GM23338 (cell line): ENCODE measurements at regions not wholly inside any gene's neighbourhood (a gene's known extent, or its start where the extent isn't known, plus 50 kb on each side); places are given as distances from the start of the nearest gene placed in this dataset.

Experiments used
- ATAC-seq: fragments of 200-7000 bp; cut with Tn5 transposase; 3 replicates; pipeline ENCODE4 v1.9.1; 2020
- DNase-seq: peaks from one replicate; pipeline ENCODE4 v3.0.0-alpha.2; 2015; ENCODE audit warnings: low spot score
- H2AFZ ChIP-seq: fragments of 200-600 bp; sonication (generic); 2 replicates; pipeline ENCODE4 v1.8.0; 2016; ENCODE audit warnings: antibody characterized with exemption, mild to moderate bottlenecking, moderate library complexity
- H3F3A ChIP-seq: fragments of 200-600 bp; sonication (generic); replicated peaks from 2 replicates; pipeline ENCODE4 v1.8.0; 2017; ENCODE audit warnings: antibody characterized with exemption, mixed run types, low read depth
- H3K27ac ChIP-seq: fragments of 200-600 bp; sonication (generic); 2 replicates; pipeline ENCODE4 v1.6.1; 2016; ENCODE audit warnings: low read depth
- H3K27me3 ChIP-seq: fragments of 200-600 bp; sonication (generic); 2 replicates; pipeline ENCODE4 v1.8.0; 2016; ENCODE audit warnings: mild to moderate bottlenecking, mixed run types, moderate library complexity; ENCODE audit not compliant: insufficient read depth
- H3K36me3 ChIP-seq: fragments of 200-600 bp; sonication (generic); 2 replicates; pipeline ENCODE4 v1.8.0; 2016; ENCODE audit warnings: mild to moderate bottlenecking; ENCODE audit not compliant: insufficient read depth
- H3K4me1 ChIP-seq: fragments of 200-600 bp; sonication (generic); 2 replicates; pipeline ENCODE4 v1.8.0; 2016; ENCODE audit warnings: mild to moderate bottlenecking, moderate library complexity; ENCODE audit not compliant: insufficient read depth
- H3K4me2 ChIP-seq: fragments of 200-600 bp; sonication (generic); 2 replicates; pipeline ENCODE4 v1.7.1; 2017; ENCODE audit warnings: mixed run types
- H3K4me3 ChIP-seq: fragments of 200-600 bp; sonication (generic); 2 replicates; pipeline ENCODE4 v1.6.1; 2016; ENCODE audit warnings: mixed run types
- H3K79me2 ChIP-seq: fragments of 200-600 bp; sonication (generic); replicated peaks from 2 replicates; pipeline ENCODE4 v1.8.0; 2017; ENCODE audit warnings: mild to moderate bottlenecking; ENCODE audit not compliant: insufficient read depth
- H3K9me2 ChIP-seq: fragments of 200-600 bp; sonication (generic); 2 replicates; pipeline ENCODE4 v1.8.0; 2017; ENCODE audit not compliant: insufficient read depth
- H4K20me1 ChIP-seq: fragments of 200-600 bp; sonication (generic); replicated peaks from 2 replicates; pipeline ENCODE4 v1.8.0; 2017; ENCODE audit warnings: mild to moderate bottlenecking; ENCODE audit not compliant: insufficient read depth
- H3K27ac Mint-ChIP-seq: 2 replicates; pipeline ENCODE4 v1.8.0; 2020; ENCODE audit warnings: inconsistent platforms, mild to moderate bottlenecking, moderate library complexity, mixed read lengths
- H3K27me3 Mint-ChIP-seq: 3 replicates; pipeline ENCODE4 v1.8.0; 2022; ENCODE audit warnings: low read depth, mild to moderate bottlenecking, moderate library complexity, mixed read lengths, inconsistent platforms; ENCODE audit not compliant: insufficient read depth, poor library complexity
- H3K36me3 Mint-ChIP-seq: 3 replicates; pipeline ENCODE4 v1.8.0; 2021; ENCODE audit warnings: low read depth, mild to moderate bottlenecking, inconsistent platforms, moderate library complexity, mixed read lengths
- H3K4me1 Mint-ChIP-seq: 3 replicates; pipeline ENCODE4 v1.8.0; 2020; ENCODE audit warnings: mild to moderate bottlenecking, inconsistent platforms, mixed read lengths
- H3K4me3 Mint-ChIP-seq: 3 replicates; pipeline ENCODE4 v1.8.0; 2021; ENCODE audit warnings: moderate library complexity, mild to moderate bottlenecking, inconsistent platforms, mixed read lengths
- H3K9me3 Mint-ChIP-seq: 3 replicates; pipeline ENCODE4 v1.8.0; 2020; ENCODE audit warnings: moderate library complexity, mild to moderate bottlenecking, inconsistent platforms, mixed read lengths
- EZH2 ChIP-seq: fragments of 200-600 bp; sonication (generic); IDR thresholded peaks from one replicate; pipeline ENCODE4 v1.8.0; 2017; ENCODE audit warnings: antibody characterized with exemption, mild to moderate bottlenecking, low read depth; ENCODE audit not compliant: unreplicated experiment
- EZH2phosphoT487 ChIP-seq: fragments of 200-600 bp; sonication (generic); IDR thresholded peaks from one replicate; pipeline ENCODE4 v1.8.1; 2018; ENCODE audit warnings: antibody characterized with exemption; ENCODE audit not compliant: unreplicated experiment
- JUNB ChIP-seq: IDR thresholded peaks from one replicate; pipeline ENCODE4 v1.6.1; 2016; ENCODE audit warnings: antibody characterized with exemption; ENCODE audit not compliant: unreplicated experiment
- NANOG ChIP-seq: IDR thresholded peaks from 2 replicates; pipeline ENCODE4 v1.6.1; 2016; ENCODE audit warnings: antibody characterized with exemption, borderline replicate concordance
- POLR2AphosphoS5 ChIP-seq: IDR thresholded peaks from 2 replicates; pipeline ENCODE4 v1.6.1; 2016; ENCODE audit warnings: antibody characterized with exemption, low read depth
- ZNF114 ChIP-seq: fragments of 250-450 bp; sonication (Bioruptor Pico); IDR thresholded peaks from 2 replicates; pipeline ENCODE4 v1.5.0; 2020; ENCODE audit warnings: mild to moderate bottlenecking, moderate library complexity
- TF ChIP-seq, protein P1 (sequence below), 2 experiments: fragments of 200-600 bp in 1 of 2; sonication (generic) in 1 of 2; conservative IDR thresholded peaks; 2 replicates each; pipeline versions ENCODE4 v1.5.1 to v1.6.1; 2016 to 2017; ENCODE audit warnings: antibody characterized with exemption in 2 of 2, low read depth in 2 of 2, mild to moderate bottlenecking in 2 of 2, moderate library complexity in 1 of 2
- TF ChIP-seq, protein P2 (sequence below): IDR thresholded peaks from 2 replicates; pipeline ENCODE4 v1.6.1; 2016; ENCODE audit warnings: antibody characterized with exemption
- TF ChIP-seq, protein P3 (sequence below): IDR thresholded peaks from one replicate; pipeline ENCODE4 v1.6.1; 2018; ENCODE audit warnings: antibody characterized with exemption; ENCODE audit not compliant: unreplicated experiment

DNA sequence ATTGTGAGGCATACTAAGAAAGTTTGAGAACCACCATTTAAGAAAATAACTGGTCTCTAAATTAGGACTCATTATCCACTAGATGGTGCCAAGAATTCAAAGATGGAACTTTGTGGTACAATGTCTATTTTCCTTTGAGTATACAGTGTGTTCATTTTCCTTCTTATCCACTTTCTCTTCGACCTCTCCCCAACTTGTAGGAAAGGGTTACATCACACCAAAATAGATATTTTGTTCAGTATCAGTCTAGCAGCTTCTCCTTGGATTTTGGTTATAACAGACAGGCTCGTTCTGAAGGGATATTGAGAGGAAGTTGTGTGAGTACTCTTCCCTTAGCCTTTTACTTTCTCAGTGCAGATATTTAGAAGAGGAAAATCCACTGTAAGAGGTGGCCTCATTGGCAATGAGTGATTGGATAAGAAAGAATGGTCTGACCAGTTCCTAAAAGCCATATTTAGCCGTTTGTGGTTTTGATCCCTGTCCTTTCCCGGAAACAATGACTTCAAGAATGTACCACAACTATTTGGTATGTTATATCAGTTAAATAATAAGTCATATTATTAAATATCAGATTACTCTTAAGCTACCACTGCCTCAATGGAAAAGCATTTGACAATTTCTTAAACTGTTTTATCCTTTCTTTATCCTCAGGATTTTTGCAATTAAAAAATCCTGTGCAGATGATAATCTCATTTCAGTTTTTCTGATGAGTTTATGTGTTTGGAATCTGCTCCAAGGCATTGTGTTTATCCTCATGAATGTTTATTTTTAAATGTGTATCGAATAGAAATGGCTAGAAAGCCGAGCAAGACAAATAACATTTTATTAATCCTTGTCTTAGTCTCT, 69.0 kb upstream of the GRAMD2B start:
- H3K4me3 ChIP-seq = no peak overlapping the region
- no peaks in the 10 kb centered on the region for H3K79me2 ChIP-seq
- no peaks in the 10 kb centered on the region for H3K27me3 ChIP-seq
- H3K36me3 Mint-ChIP-seq = no peaks in the 10 kb centered on the region
- H3K9me2 ChIP-seq = no peaks in the 10 kb centered on the region; the same call in 1 of the 2 replicates
- H2AFZ ChIP-seq = peak overlapping the region; percentile 9; the same call in 1 of the 2 replicates
- H3K4me1 ChIP-seq = peaks cover 7% of the 10 kb centered on the region
- ATAC-seq = no peak
- H3K27ac Mint-ChIP-seq = peak overlapping the region; percentile 3; the same call in 1 of the 2 replicates
- H3K9me3 Mint-ChIP-seq = no peaks in the 10 kb centered on the region
- H4K20me1 ChIP-seq = no peaks in the 10 kb centered on the region
- no peak overlapping the region for H3K4me3 Mint-ChIP-seq
- no peak overlapping the region for H3K27ac ChIP-seq
- H3K36me3 ChIP-seq = no peaks in the 10 kb centered on the region
- peak; percentile 45 for DNase-seq
- no peaks in the 10 kb centered on the region for H3K27me3 Mint-ChIP-seq
- no peaks in the 10 kb centered on the region for H3F3A ChIP-seq
- peaks cover 21% of the 10 kb centered on the region for H3K4me1 Mint-ChIP-seq
- TF ChIP-seq POLR2AphosphoS5 = no peak
- TF ChIP-seq, protein P1, sequence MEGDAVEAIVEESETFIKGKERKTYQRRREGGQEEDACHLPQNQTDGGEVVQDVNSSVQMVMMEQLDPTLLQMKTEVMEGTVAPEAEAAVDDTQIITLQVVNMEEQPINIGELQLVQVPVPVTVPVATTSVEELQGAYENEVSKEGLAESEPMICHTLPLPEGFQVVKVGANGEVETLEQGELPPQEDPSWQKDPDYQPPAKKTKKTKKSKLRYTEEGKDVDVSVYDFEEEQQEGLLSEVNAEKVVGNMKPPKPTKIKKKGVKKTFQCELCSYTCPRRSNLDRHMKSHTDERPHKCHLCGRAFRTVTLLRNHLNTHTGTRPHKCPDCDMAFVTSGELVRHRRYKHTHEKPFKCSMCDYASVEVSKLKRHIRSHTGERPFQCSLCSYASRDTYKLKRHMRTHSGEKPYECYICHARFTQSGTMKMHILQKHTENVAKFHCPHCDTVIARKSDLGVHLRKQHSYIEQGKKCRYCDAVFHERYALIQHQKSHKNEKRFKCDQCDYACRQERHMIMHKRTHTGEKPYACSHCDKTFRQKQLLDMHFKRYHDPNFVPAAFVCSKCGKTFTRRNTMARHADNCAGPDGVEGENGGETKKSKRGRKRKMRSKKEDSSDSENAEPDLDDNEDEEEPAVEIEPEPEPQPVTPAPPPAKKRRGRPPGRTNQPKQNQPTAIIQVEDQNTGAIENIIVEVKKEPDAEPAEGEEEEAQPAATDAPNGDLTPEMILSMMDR (conservative IDR thresholded peaks at IDR 0.05; ENCODE audit: low read depth in 2 of 2) = peak; percentile 61 to 69
- H3K4me2 ChIP-seq = no peak overlapping the region

DNA sequence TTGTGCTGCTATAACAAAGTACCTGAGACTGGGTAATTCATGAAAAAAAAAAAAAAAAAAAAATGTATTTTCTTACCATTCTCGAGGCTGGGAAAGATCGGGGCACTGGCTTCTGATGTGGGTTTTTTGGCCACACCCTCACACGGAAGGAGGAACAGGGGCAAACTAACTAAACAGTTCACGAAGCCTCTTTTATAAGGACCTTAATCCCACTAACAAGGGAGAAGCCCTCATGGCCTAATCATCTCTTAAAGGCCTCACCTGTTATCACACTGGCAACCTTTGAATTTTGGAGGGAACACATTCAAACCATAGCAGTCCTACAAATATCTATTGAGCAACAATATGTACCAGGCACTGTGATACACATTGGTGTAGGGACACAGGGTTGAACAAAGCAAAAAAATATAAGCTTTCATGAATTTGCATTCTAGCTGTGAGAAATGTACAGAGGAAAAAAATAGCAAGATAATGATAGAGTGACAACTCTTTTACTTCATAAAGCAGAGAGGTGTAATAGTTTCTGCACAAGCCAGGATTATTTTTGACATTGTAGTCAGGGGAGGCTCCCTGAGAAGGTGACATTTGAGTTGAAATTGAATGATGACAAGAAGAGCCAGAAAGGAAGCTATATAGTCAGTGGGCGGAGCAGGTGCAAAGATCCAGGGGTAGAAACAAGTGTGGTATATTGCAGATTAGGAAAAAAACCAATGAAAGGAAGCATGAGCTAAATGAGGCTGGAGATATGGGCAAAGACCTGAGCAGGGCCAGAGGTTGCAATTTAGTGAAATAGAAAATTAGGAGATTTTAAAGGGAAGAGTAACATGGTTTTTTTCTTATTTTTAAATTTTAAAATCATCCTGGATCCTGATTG, 68.1 kb upstream of the GRAMD2B start:
- H2AFZ ChIP-seq = no peak overlapping the region
- Mint-ChIP-seq H3K4me3 (no peak overlapping the region), H3K9me3 (no peaks in the 10 kb centered on the region), H3K27ac (no peak overlapping the region), H3K36me3 (no peaks in the 10 kb centered on the region), H3K4me1 (peaks cover 13% of the 10 kb centered on the region), H3K27me3 (no peaks in the 10 kb centered on the region)
- no peaks in the 10 kb centered on the region for H3K79me2 ChIP-seq
- DNase-seq = no peak
- H3K4me3 ChIP-seq = no peak overlapping the region
- H3K9me2 ChIP-seq = peaks cover 3% of the 10 kb centered on the region
- H3K27me3 ChIP-seq = no peaks in the 10 kb centered on the region
- H3K27ac ChIP-seq = no peak overlapping the region
- H4K20me1 ChIP-seq = no peaks in the 10 kb centered on the region
- H3F3A ChIP-seq = no peaks in the 10 kb centered on the region
- H3K4me1 ChIP-seq = peaks cover under 1% of the 10 kb centered on the region
- H3K4me2 ChIP-seq = no peak overlapping the region
- ATAC-seq = no peak
- H3K36me3 ChIP-seq = no peaks in the 10 kb centered on the region
- TF ChIP-seq NANOG = no peak
- TF ChIP-seq ZNF114 (CRISPR knock-in tag) = no peak
- TF ChIP-seq EZH2 = no peak
- TF ChIP-seq JUNB = no peak
- TF ChIP-seq, protein P2, sequence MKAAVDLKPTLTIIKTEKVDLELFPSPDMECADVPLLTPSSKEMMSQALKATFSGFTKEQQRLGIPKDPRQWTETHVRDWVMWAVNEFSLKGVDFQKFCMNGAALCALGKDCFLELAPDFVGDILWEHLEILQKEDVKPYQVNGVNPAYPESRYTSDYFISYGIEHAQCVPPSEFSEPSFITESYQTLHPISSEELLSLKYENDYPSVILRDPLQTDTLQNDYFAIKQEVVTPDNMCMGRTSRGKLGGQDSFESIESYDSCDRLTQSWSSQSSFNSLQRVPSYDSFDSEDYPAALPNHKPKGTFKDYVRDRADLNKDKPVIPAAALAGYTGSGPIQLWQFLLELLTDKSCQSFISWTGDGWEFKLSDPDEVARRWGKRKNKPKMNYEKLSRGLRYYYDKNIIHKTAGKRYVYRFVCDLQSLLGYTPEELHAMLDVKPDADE = no peak
- TF ChIP-seq, protein P1 (conservative IDR thresholded peaks at IDR 0.05; ENCODE audit: low read depth in 2 of 2) = no peak
- TF ChIP-seq EZH2phosphoT487 = no peak
- TF ChIP-seq POLR2AphosphoS5 = no peak
- TF ChIP-seq, protein P3, sequence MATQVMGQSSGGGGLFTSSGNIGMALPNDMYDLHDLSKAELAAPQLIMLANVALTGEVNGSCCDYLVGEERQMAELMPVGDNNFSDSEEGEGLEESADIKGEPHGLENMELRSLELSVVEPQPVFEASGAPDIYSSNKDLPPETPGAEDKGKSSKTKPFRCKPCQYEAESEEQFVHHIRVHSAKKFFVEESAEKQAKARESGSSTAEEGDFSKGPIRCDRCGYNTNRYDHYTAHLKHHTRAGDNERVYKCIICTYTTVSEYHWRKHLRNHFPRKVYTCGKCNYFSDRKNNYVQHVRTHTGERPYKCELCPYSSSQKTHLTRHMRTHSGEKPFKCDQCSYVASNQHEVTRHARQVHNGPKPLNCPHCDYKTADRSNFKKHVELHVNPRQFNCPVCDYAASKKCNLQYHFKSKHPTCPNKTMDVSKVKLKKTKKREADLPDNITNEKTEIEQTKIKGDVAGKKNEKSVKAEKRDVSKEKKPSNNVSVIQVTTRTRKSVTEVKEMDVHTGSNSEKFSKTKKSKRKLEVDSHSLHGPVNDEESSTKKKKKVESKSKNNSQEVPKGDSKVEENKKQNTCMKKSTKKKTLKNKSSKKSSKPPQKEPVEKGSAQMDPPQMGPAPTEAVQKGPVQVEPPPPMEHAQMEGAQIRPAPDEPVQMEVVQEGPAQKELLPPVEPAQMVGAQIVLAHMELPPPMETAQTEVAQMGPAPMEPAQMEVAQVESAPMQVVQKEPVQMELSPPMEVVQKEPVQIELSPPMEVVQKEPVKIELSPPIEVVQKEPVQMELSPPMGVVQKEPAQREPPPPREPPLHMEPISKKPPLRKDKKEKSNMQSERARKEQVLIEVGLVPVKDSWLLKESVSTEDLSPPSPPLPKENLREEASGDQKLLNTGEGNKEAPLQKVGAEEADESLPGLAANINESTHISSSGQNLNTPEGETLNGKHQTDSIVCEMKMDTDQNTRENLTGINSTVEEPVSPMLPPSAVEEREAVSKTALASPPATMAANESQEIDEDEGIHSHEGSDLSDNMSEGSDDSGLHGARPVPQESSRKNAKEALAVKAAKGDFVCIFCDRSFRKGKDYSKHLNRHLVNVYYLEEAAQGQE = no peak
